HepG2 (cell line): ENCODE measurements at regions not wholly inside any gene's neighbourhood (a gene's known extent, or its start where the extent isn't known, plus 50 kb on each side); places are given as distances from the start of the nearest gene placed in this dataset.

Experiments used
- CHD2 ChIP-seq: IDR thresholded peaks from 2 replicates; pipeline ENCODE4 v1.6.1; 2011; ENCODE audit warnings: low read depth, low read length, improper control_type of control experiment
- POLR2A ChIP-seq, 2 experiments: IDR thresholded peaks; 2 replicates each; pipeline ENCODE4 v1.6.1; 2011; ENCODE audit warnings: low read depth in 2 of 2, low read length in 2 of 2, mild to moderate bottlenecking in 1 of 2, moderate library complexity in 1 of 2; ENCODE audit not compliant: insufficient read depth in 1 of 2

GRCh38 chr2:230631470-230631869, 81.2 kb upstream of the CAB39 start:
- TF ChIP-seq POLR2A (IDR thresholded peaks at IDR 0.05; ENCODE audit: insufficient read depth in 1 of 2, low read depth in 2 of 2, low read length in 2 of 2) (no peak), CHD2 (no peak)
